IMR-90 (cell line): ENCODE measurements at regions not wholly inside any gene's neighbourhood (a gene's known extent, or its start where the extent isn't known, plus 50 kb on each side); places are given as distances from the start of the nearest gene placed in this dataset.

ENCODE experiments used
- ATAC-seq: fragments of 200-7000 bp; cut with Tn5 transposase; 2 replicates; pipeline ENCODE4 v1.9.1; 2020; ENCODE audit warnings: low read depth, mild to moderate bottlenecking, moderate library complexity
- BruUV-seq: library from RNA; stranded (reverse); fragments of 400-500 nt; replicated peaks from 2 replicates; lab custom pipeline; 2021; lab: Mats Ljungman, UMichigan
- CTCF ChIA-PET: fragments of 300-600 bp; formaldehyde crosslinking; extraction: SDS; loops from one replicate; lab custom pipeline; 2021; ENCODE audit warnings: antibody characterized with exemption; lab: Yijun Ruan, JAX
- POLR2A ChIA-PET: fragments of 300-600 bp; sonication (Branson Sonifier 250); formaldehyde crosslinking; loops from one replicate; lab custom pipeline; 2022; ENCODE audit warnings: antibody characterized with exemption; ENCODE audit not compliant: unreplicated experiment; lab: Charles Lee
- DNase-seq: peaks from one replicate; pipeline ENCODE4 v3.0.0; 2013
- H2AFZ ChIP-seq: replicated peaks from 2 replicates; pipeline ENCODE3; 2013; ENCODE audit warnings: low read length, mild to moderate bottlenecking; ENCODE audit not compliant: poor library complexity
- H2AK5ac ChIP-seq: 2 replicates; pipeline ENCODE4 v1.6.1; 2013; ENCODE audit warnings: low read depth, low read length, inconsistent platforms
- H2AK9ac ChIP-seq: replicated peaks from 2 replicates; pipeline ENCODE3; 2013; ENCODE audit warnings: mild to moderate bottlenecking, low read depth, low read length, moderate library complexity; ENCODE audit not compliant: poor library complexity
- H2BK120ac ChIP-seq: 2 replicates; pipeline ENCODE4 v1.6.1; 2013; ENCODE audit warnings: low read depth, low read length, inconsistent platforms
- H2BK15ac ChIP-seq: 3 replicates; pipeline ENCODE4 v1.6.1; 2013; ENCODE audit warnings: low read depth, low read length, inconsistent platforms
- H2BK20ac ChIP-seq: 2 replicates; pipeline ENCODE4 v1.6.1; 2013; ENCODE audit warnings: low read depth, mild to moderate bottlenecking, inconsistent platforms, low read length, moderate library complexity
- H2BK5ac ChIP-seq: 2 replicates; pipeline ENCODE4 v1.6.1; 2013; ENCODE audit warnings: mild to moderate bottlenecking, low read depth, low read length, inconsistent platforms; ENCODE audit not compliant: poor library complexity, severe bottlenecking
- H3K14ac ChIP-seq: replicated peaks from 2 replicates; pipeline ENCODE4 v1.6.1; 2013; ENCODE audit warnings: low read depth, low read length, inconsistent platforms
- H3K18ac ChIP-seq: 2 replicates; pipeline ENCODE4 v1.6.1; 2013; ENCODE audit warnings: low read depth, low read length, control low read depth
- H3K23ac ChIP-seq: 2 replicates; pipeline ENCODE4 v1.6.1; 2013; ENCODE audit warnings: low read depth, low read length, inconsistent platforms
- H3K27ac ChIP-seq: 2 replicates; pipeline ENCODE4 v1.5.1; 2013; ENCODE audit warnings: mild to moderate bottlenecking, control low read depth, low read length; ENCODE audit not compliant: insufficient read depth
- H3K27me3 ChIP-seq: 2 replicates; pipeline ENCODE4 v1.6.1; 2013; ENCODE audit warnings: low read length; ENCODE audit not compliant: control insufficient read depth, insufficient read depth
- H3K36me3 ChIP-seq: 2 replicates; pipeline ENCODE4 v1.6.1; 2013; ENCODE audit warnings: low read length, mixed read lengths; ENCODE audit not compliant: control insufficient read depth, insufficient read depth
- H3K4ac ChIP-seq: 2 replicates; pipeline ENCODE4 v1.6.1; 2013; ENCODE audit warnings: low read depth, low read length, inconsistent platforms
- H3K4me1 ChIP-seq: 2 replicates; pipeline ENCODE4 v1.6.1; 2013; ENCODE audit warnings: low read length, mixed read lengths; ENCODE audit not compliant: control insufficient read depth, insufficient read depth
- H3K4me2 ChIP-seq: 2 replicates; pipeline ENCODE4 v1.6.1; 2013; ENCODE audit warnings: low read depth, mild to moderate bottlenecking, control low read depth, low read length, moderate library complexity
- H3K4me3 ChIP-seq: 2 replicates; pipeline ENCODE4 v1.5.1; 2013; ENCODE audit warnings: low read depth, mild to moderate bottlenecking, control low read depth, low read length, moderate library complexity; ENCODE audit not compliant: insufficient read depth
- H3K56ac ChIP-seq: 2 replicates; pipeline ENCODE4 v1.6.1; 2013; ENCODE audit warnings: low read length, inconsistent platforms; ENCODE audit not compliant: insufficient read depth; ENCODE audit errors: extremely low read depth
- H3K79me1 ChIP-seq, 2 experiments: 2 replicates each; pipeline ENCODE4 v1.6.1; 2013; ENCODE audit warnings: low read length in 2 of 2, inconsistent platforms in 1 of 2, low read depth in 1 of 2
- H3K9ac ChIP-seq: 2 replicates; pipeline ENCODE4 v1.6.1; 2013; ENCODE audit warnings: low read depth, low read length, control low read depth
- H3K9me1 ChIP-seq: 2 replicates; pipeline ENCODE4 v1.6.1; 2013; ENCODE audit warnings: low read length, inconsistent platforms; ENCODE audit not compliant: insufficient read depth
- H3K9me3 ChIP-seq: 2 replicates; pipeline ENCODE4 v1.6.1; 2013; ENCODE audit warnings: low read length; ENCODE audit not compliant: control insufficient read depth, insufficient read depth
- H4K20me1 ChIP-seq: 2 replicates; pipeline ENCODE4 v1.6.1; 2013; ENCODE audit warnings: low read length, inconsistent platforms; ENCODE audit not compliant: insufficient read depth
- H4K5ac ChIP-seq: 2 replicates; pipeline ENCODE4 v1.6.1; 2013; ENCODE audit warnings: mild to moderate bottlenecking, low read depth, low read length, control low read depth
- H4K8ac ChIP-seq, 2 experiments: 2 replicates each; pipeline ENCODE4 v1.6.1; 2013; ENCODE audit warnings: low read depth in 2 of 2, low read length in 2 of 2, control low read depth in 1 of 2, inconsistent platforms in 1 of 2
- H4K91ac ChIP-seq: 2 replicates; pipeline ENCODE4 v1.6.1; 2013; ENCODE audit warnings: low read depth, low read length, inconsistent platforms; ENCODE audit not compliant: insufficient read depth
- BHLHE40 ChIP-seq: fragments of 150-350 bp; IDR thresholded peaks from 2 replicates; pipeline ENCODE4 v1.6.1; 2016; ENCODE audit warnings: mild to moderate bottlenecking, low read depth, low read length
- CEBPB ChIP-seq: IDR thresholded peaks from 2 replicates; pipeline ENCODE4 v1.6.1; 2012; ENCODE audit warnings: low read depth, low read length, improper control_type of control experiment
- CHD1 ChIP-seq: IDR thresholded peaks from 2 replicates; pipeline ENCODE4 v1.6.1; 2012; ENCODE audit warnings: low read depth, low read length, improper control_type of control experiment
- CTCF ChIP-seq: conservative IDR thresholded peaks from 2 replicates; pipeline ENCODE4 v1.5.1; 2012; ENCODE audit warnings: mild to moderate bottlenecking, low read depth, low read length, improper control_type of control experiment
- ELK1 ChIP-seq: fragments of 150-350 bp; IDR thresholded peaks from 2 replicates; pipeline ENCODE4 v1.6.1; 2016; ENCODE audit warnings: low read depth, mild to moderate bottlenecking, low read length, moderate library complexity, borderline replicate concordance
- FOS ChIP-seq: fragments of 150-350 bp; IDR thresholded peaks from 2 replicates; pipeline ENCODE4 v1.6.1; 2016; ENCODE audit warnings: low read depth, low read length
- MAFK ChIP-seq: IDR thresholded peaks from 2 replicates; pipeline ENCODE4 v1.6.1; 2012; ENCODE audit warnings: low read depth, low read length, improper control_type of control experiment
- MAZ ChIP-seq: IDR thresholded peaks from 2 replicates; pipeline ENCODE4 v1.6.1; 2012; ENCODE audit warnings: low read depth, mild to moderate bottlenecking, low read length, improper control_type of control experiment, moderate library complexity, borderline replicate concordance
- MXI1 ChIP-seq: IDR thresholded peaks from 2 replicates; pipeline ENCODE4 v1.6.1; 2012; ENCODE audit warnings: low read depth, mild to moderate bottlenecking, low read length, moderate library complexity, borderline replicate concordance
- NFE2L2 ChIP-seq: fragments of 150-350 bp; IDR thresholded peaks from 2 replicates; pipeline ENCODE4 v1.6.1; 2016; ENCODE audit warnings: low read depth, mild to moderate bottlenecking, low read length
- POLR2A ChIP-seq: IDR thresholded peaks from 2 replicates; pipeline ENCODE4 v1.6.1; 2012; ENCODE audit warnings: mild to moderate bottlenecking, low read depth, low read length
- RAD21 ChIP-seq: IDR thresholded peaks from 2 replicates; pipeline ENCODE4 v1.6.1; 2012; ENCODE audit warnings: low read length, improper control_type of control experiment
- RCOR1 ChIP-seq: IDR thresholded peaks from 2 replicates; pipeline ENCODE4 v1.6.1; 2012; ENCODE audit warnings: mild to moderate bottlenecking, low read length, improper control_type of control experiment; ENCODE audit not compliant: insufficient replicate concordance
- RFX5 ChIP-seq: IDR thresholded peaks from 2 replicates; pipeline ENCODE4 v1.8.0; 2012; ENCODE audit warnings: low read depth, mild to moderate bottlenecking, low read length, moderate library complexity
- SMC3 ChIP-seq: fragments of 150-350 bp; IDR thresholded peaks from 2 replicates; pipeline ENCODE4 v1.6.1; 2016; ENCODE audit warnings: low read depth, mild to moderate bottlenecking, antibody characterized with exemption, low read length, moderate library complexity
- USF2 ChIP-seq: fragments of 150-350 bp; IDR thresholded peaks from 2 replicates; pipeline ENCODE4 v1.6.1; 2017; ENCODE audit warnings: mild to moderate bottlenecking, antibody characterized with exemption, low read length, low read depth
- WGBS, 2 experiments: methylation state at CpG; one replicate each; pipeline versions ENCODE4 v1.1.5 to v1.1.7; 2013; ENCODE audit warnings: missing lambda C conversion rate in 2 of 2; ENCODE audit not compliant: insufficient read length in 1 of 2; ENCODE audit errors: extremely low coverage in 2 of 2; 5-methylcytosine and 5-hydroxymethylcytosine counted together
- dilution Hi-C: fragments of 300-500 bp; cut with HindIII; formaldehyde crosslinking; loops from one replicate; pipeline ENCODE4 v1.14.3; 2018; ENCODE audit warnings: low sequenced_read_pairs; ENCODE audit not compliant: unreplicated experiment
- in situ Hi-C: fragments of 300-500 bp; cut with MboI; formaldehyde crosslinking; loops from 3 replicates; pipeline ENCODE4 v1.14.3; 2019; ENCODE audit warnings: low sequenced_read_pairs, inconsistent platforms, mixed read lengths
- intact Hi-C: fragments of 100-400 bp; cut with micrococcal nuclease; formaldehyde crosslinking; loops from 2 replicates; pipeline ENCODE4 v1.10.0; 2022

- H3K9me3 ChIP-seq, result no peaks in the 10 kb centered on the region
- dilution Hi-C loops, result no loop called here
- H2BK15ac ChIP-seq, result no peak overlapping the region
- no peak overlapping the region for H2AK5ac ChIP-seq
- no peak overlapping the region for H4K8ac ChIP-seq
- POLR2A ChIA-PET, result no interaction called here
- 10% methylated on average over 6 of the region's 18 CpGs; no CpG with 5 or more reads in 1 of the 2 experiments for WGBS, 2 experiments
- H2BK5ac ChIP-seq, result no peak overlapping the region
- no TSS peak for BruUV-seq
- H3K9ac ChIP-seq, result no peak overlapping the region
- in situ Hi-C loops, result no loop called here
- no peaks in the 10 kb centered on the region for H3K4me1 ChIP-seq
- H3K14ac ChIP-seq, result no peak overlapping the region
- H3K23ac ChIP-seq, result no peak overlapping the region
- no peaks in the 10 kb centered on the region for H4K20me1 ChIP-seq
- peaks cover 18% of the 10 kb centered on the region for H3K27me3 ChIP-seq
- CTCF ChIA-PET, result no interaction called here
- DNase-seq, result no peak
- H3K4me2 ChIP-seq, result no peak overlapping the region
- no peaks in the 10 kb centered on the region for H3K36me3 ChIP-seq
- no peak for ATAC-seq
- H2AFZ ChIP-seq, result no peak overlapping the region
- no peaks in the 10 kb centered on the region for H3K79me1 ChIP-seq
- no peak overlapping the region for H4K5ac ChIP-seq
- H3K9me1 ChIP-seq, result no peaks in the 10 kb centered on the region
- H2BK120ac ChIP-seq, result no peak overlapping the region
- H4K91ac ChIP-seq, result no peak overlapping the region
- no peak overlapping the region for H2AK9ac ChIP-seq
- H3K27ac ChIP-seq, result no peak overlapping the region
- no peak overlapping the region for H2BK20ac ChIP-seq
- no peak overlapping the region for H3K18ac ChIP-seq
- no peak for TF ChIP-seq USF2
- TF ChIP-seq SMC3, result no peak
- no peak for TF ChIP-seq FOS
- no peak for TF ChIP-seq MXI1
- no peak for TF ChIP-seq RCOR1
- no peak for TF ChIP-seq BHLHE40
- TF ChIP-seq CHD1, result no peak
- no peak for TF ChIP-seq MAFK
- no peak for TF ChIP-seq MAZ
- no peak for TF ChIP-seq CEBPB
- no peak for TF ChIP-seq CTCF
- TF ChIP-seq POLR2A, result no peak
- TF ChIP-seq RFX5, result no peak
- no peak for TF ChIP-seq ELK1
- TF ChIP-seq RAD21, result no peak
- TF ChIP-seq NFE2L2, result no peak
- H3K4ac ChIP-seq, result no peak overlapping the region
- no peak overlapping the region for H3K4me3 ChIP-seq
- H3K56ac ChIP-seq, result no peak overlapping the region
- intact Hi-C loops, result no loop called here
Observed at GRCh38 chr17:36765436-36766043, 164.2 kb downstream of the MRM1 start.
